ENCODE measurements at regions not wholly inside any gene's neighbourhood (a gene's known extent, or its start where the extent isn't known, plus 50 kb on each side); places are given as distances from the start of the nearest gene placed in this dataset.

GRCh38 chr5:85278193-85278592, 893.5 kb upstream of the EDIL3 start:
- TF ChIP-seq CTCF (IDR thresholded peaks at IDR 0.05), result no peak
- TF ChIP-seq POLR2A (IDR thresholded peaks at IDR 0.05), result no peak
- TF ChIP-seq POLR2AphosphoS5 (IDR thresholded peaks at IDR 0.05), result no peak
- TF ChIP-seq EP300 (IDR thresholded peaks at IDR 0.05), result no peak
